GM12878 (cell line): ENCODE measurements at regions not wholly inside any gene's neighbourhood (a gene's known extent, or its start where the extent isn't known, plus 50 kb on each side); places are given as distances from the start of the nearest gene placed in this dataset.

Experiments
- ASH2L ChIP-seq: fragments of 300-600, 200-600 bp; sonication (generic); IDR thresholded peaks from 2 replicates; pipeline ENCODE4 v1.6.1; 2017; ENCODE audit warnings: low read depth, mild to moderate bottlenecking, borderline replicate concordance
- BCL3 ChIP-seq: IDR thresholded peaks from 2 replicates; pipeline ENCODE4 v1.6.1; 2011; ENCODE audit warnings: borderline replicate concordance, low read depth, mild to moderate bottlenecking, moderate library complexity, low read length; ENCODE audit not compliant: insufficient read depth, poor library complexity, severe bottlenecking
- DPF2 ChIP-seq: fragments of 450-650 bp; IDR thresholded peaks from 2 replicates; pipeline ENCODE4 v1.6.1; 2017; ENCODE audit warnings: mild to moderate bottlenecking
- EED ChIP-seq: sonication (generic); IDR thresholded peaks from 2 replicates; pipeline ENCODE4 v1.6.1; 2016; ENCODE audit warnings: antibody characterized with exemption, low read depth
- FOXM1 ChIP-seq: IDR thresholded peaks from 2 replicates; pipeline ENCODE4 v1.6.1; 2012; ENCODE audit warnings: low read depth, mild to moderate bottlenecking, inconsistent platforms, low read length, moderate library complexity
- NFIC ChIP-seq: IDR thresholded peaks from 2 replicates; pipeline ENCODE4 v1.6.1; 2012; ENCODE audit warnings: low read depth, mild to moderate bottlenecking, inconsistent platforms, low read length, moderate library complexity
- POLR2AphosphoS5 ChIP-seq: IDR thresholded peaks from 2 replicates; pipeline ENCODE4 v1.6.1; 2011; ENCODE audit warnings: mild to moderate bottlenecking, low read length, inconsistent platforms
- TCF7 ChIP-seq: IDR thresholded peaks from 2 replicates; pipeline ENCODE4 v1.6.1; 2014; ENCODE audit warnings: antibody characterized with exemption, borderline replicate concordance
- ZNF24 ChIP-seq: fragments of 450-650 bp; IDR thresholded peaks from 2 replicates; pipeline ENCODE4 v1.6.1; 2017; ENCODE audit warnings: antibody characterized with exemption, mild to moderate bottlenecking
- TF ChIP-seq, protein P1 (sequence below): fragments of 450-650 bp; IDR thresholded peaks from 2 replicates; pipeline ENCODE4 v1.6.1; 2017; ENCODE audit warnings: mild to moderate bottlenecking, low read depth, inconsistent platforms; ENCODE audit not compliant: poor library complexity, severe bottlenecking
- TF ChIP-seq, protein P2 (sequence below): fragments of 450-650 bp; IDR thresholded peaks from 2 replicates; pipeline ENCODE4 v1.6.1; 2017; ENCODE audit warnings: borderline replicate concordance

DNA sequence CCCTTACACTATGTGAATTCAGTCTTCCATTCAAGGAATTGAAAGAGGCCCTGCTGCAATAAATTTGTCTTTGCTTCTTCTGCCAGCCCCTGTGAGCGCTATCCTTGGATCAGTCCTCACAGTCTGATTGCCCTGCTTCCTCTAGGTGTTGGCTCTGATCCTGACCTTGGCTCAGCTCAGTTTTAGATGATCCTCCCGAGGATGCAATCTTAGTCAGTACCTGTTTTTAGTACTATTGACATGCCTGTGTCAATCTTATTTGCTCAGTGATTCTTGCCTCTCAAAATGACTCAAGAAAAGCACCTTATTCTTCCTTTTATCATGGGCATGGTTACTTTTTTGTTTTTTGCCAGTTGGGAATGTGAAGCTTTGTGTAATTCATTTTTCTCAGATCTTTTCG lies 101.4 kb upstream of the KCNK1 start (continued):
- TF ChIP-seq, protein P1, sequence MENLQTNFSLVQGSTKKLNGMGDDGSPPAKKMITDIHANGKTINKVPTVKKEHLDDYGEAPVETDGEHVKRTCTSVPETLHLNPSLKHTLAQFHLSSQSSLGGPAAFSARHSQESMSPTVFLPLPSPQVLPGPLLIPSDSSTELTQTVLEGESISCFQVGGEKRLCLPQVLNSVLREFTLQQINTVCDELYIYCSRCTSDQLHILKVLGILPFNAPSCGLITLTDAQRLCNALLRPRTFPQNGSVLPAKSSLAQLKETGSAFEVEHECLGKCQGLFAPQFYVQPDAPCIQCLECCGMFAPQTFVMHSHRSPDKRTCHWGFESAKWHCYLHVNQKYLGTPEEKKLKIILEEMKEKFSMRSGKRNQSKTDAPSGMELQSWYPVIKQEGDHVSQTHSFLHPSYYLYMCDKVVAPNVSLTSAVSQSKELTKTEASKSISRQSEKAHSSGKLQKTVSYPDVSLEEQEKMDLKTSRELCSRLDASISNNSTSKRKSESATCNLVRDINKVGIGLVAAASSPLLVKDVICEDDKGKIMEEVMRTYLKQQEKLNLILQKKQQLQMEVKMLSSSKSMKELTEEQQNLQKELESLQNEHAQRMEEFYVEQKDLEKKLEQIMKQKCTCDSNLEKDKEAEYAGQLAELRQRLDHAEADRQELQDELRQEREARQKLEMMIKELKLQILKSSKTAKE, result no peak
- TF ChIP-seq FOXM1 (peak; percentile 36; the same call in 1 of the 2 replicates), DPF2 (0 out of 2 replicates have a peak, but pooled peaks have one; percentile 31), TCF7 (0 out of 2 replicates have a peak, but pooled peaks have one; percentile 36), ZNF24 (0 out of 2 replicates have a peak, but pooled peaks have one; percentile 26), ASH2L (no peak), EED (peak; percentile 68; the same call in 1 of the 2 replicates), POLR2AphosphoS5 (no peak), NFIC (peak; percentile 55; the same call in 1 of the 2 replicates), BCL3 (peak; percentile 41)
- TF ChIP-seq, protein P2, sequence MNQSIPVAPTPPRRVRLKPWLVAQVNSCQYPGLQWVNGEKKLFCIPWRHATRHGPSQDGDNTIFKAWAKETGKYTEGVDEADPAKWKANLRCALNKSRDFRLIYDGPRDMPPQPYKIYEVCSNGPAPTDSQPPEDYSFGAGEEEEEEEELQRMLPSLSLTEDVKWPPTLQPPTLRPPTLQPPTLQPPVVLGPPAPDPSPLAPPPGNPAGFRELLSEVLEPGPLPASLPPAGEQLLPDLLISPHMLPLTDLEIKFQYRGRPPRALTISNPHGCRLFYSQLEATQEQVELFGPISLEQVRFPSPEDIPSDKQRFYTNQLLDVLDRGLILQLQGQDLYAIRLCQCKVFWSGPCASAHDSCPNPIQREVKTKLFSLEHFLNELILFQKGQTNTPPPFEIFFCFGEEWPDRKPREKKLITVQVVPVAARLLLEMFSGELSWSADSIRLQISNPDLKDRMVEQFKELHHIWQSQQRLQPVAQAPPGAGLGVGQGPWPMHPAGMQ, result no peak
